ENCODE measurements at regions not wholly inside any gene's neighbourhood (a gene's known extent, or its start where the extent isn't known, plus 50 kb on each side); places are given as distances from the start of the nearest gene placed in this dataset.

GRCh38 chr11:80987171-80987570, 1546.3 kb upstream of the TENM4 start:
- no peak for TF ChIP-seq CTCF (IDR thresholded peaks at IDR 0.05; ENCODE audit: borderline replicate concordance, extremely low read depth, insufficient read depth)
- H3K27me3 ChIP-seq (ENCODE audit: control insufficient read depth, insufficient read depth, low read length), result no peaks in the 10 kb centered on the region
- H3K9me3 ChIP-seq (ENCODE audit: control insufficient read depth in 2 of 3, insufficient read depth in 1 of 3, low read length in 3 of 3), result no peaks in the 10 kb centered on the region
- no peak overlapping the region for H3K4me3 ChIP-seq (ENCODE audit: low read length in 3 of 3)
- DNase-seq (no peak), FAIRE-seq (no peak)
- H3K27ac ChIP-seq (ENCODE audit: low read depth in 2 of 2, low read length in 2 of 2), result no peak overlapping the region
- intact Hi-C loops (cut with DNase I), result no loop called here
- H3K36me3 ChIP-seq (ENCODE audit: control insufficient read depth in 2 of 3, insufficient read depth in 3 of 3, low read length in 3 of 3), result no peaks in the 10 kb centered on the region
- H3K4me1 ChIP-seq (ENCODE audit: control insufficient read depth in 2 of 3, insufficient read depth in 2 of 3, low read depth in 1 of 3, low read length in 3 of 3), result peaks cover 0 to 4% (median 0%) of the 10 kb centered on the region in 3 donors
- no peak overlapping the region for H3K9ac ChIP-seq (ENCODE audit: low read length in 3 of 3)

- Histone ChIP-seq H3K4me1 (ENCODE audit: control insufficient read depth in 2 of 3, insufficient read depth in 2 of 3, low read depth in 1 of 3, low read length in 3 of 3) (peaks cover 0 to 4% (median 0%) of the 10 kb centered on the region in 3 donors), H3K9me3 (ENCODE audit: control insufficient read depth in 2 of 3, insufficient read depth in 1 of 3, low read length in 3 of 3) (no peaks in the 10 kb centered on the region), H3K27ac (ENCODE audit: low read depth in 2 of 2, low read length in 2 of 2) (no peak overlapping the region), H3K4me3 (ENCODE audit: low read length in 3 of 3) (no peak overlapping the region), H3K9ac (ENCODE audit: low read length in 3 of 3) (no peak overlapping the region), H3K36me3 (ENCODE audit: control insufficient read depth in 2 of 3, insufficient read depth in 3 of 3, low read length in 3 of 3) (no peaks in the 10 kb centered on the region), H3K27me3 (ENCODE audit: control insufficient read depth, insufficient read depth, low read length) (no peaks in the 10 kb centered on the region)
- intact Hi-C loops (cut with DNase I), result no loop called here
- FAIRE-seq (no peak), DNase-seq (no peak)
- TF ChIP-seq CTCF (IDR thresholded peaks at IDR 0.05; ENCODE audit: borderline replicate concordance, extremely low read depth, insufficient read depth), result no peak
Measured at GRCh38 chr11:80986421-80987074, 1545.7 kb upstream of the TENM4 start.

GRCh38 chr11:80980227-80980626, 1539.4 kb upstream of the TENM4 start:
- Histone ChIP-seq H3K27ac (ENCODE audit: low read depth in 2 of 2, low read length in 2 of 2) (no peak overlapping the region), H3K9me3 (ENCODE audit: control insufficient read depth in 2 of 3, insufficient read depth in 1 of 3, low read length in 3 of 3) (no peaks in the 10 kb centered on the region), H3K36me3 (ENCODE audit: control insufficient read depth in 2 of 3, insufficient read depth in 3 of 3, low read length in 3 of 3) (no peaks in the 10 kb centered on the region), H3K27me3 (ENCODE audit: control insufficient read depth, insufficient read depth, low read length) (no peaks in the 10 kb centered on the region), H3K9ac (ENCODE audit: low read length in 3 of 3) (no peak overlapping the region), H3K4me3 (ENCODE audit: low read length in 3 of 3) (no peak overlapping the region), H3K4me1 (ENCODE audit: control insufficient read depth in 2 of 3, insufficient read depth in 2 of 3, low read depth in 1 of 3, low read length in 3 of 3) (no peaks in the 10 kb centered on the region)
- FAIRE-seq (no peak), DNase-seq (no peak)
- intact Hi-C loops (cut with DNase I), result no loop called here
- TF ChIP-seq CTCF (IDR thresholded peaks at IDR 0.05; ENCODE audit: borderline replicate concordance, extremely low read depth, insufficient read depth), result no peak

- no peaks in the 10 kb centered on the region for H3K9me3 ChIP-seq (ENCODE audit: control insufficient read depth in 2 of 3, insufficient read depth in 1 of 3, low read length in 3 of 3)
- H3K4me3 ChIP-seq (ENCODE audit: low read length in 3 of 3), result no peak overlapping the region
- no peaks in the 10 kb centered on the region for H3K27me3 ChIP-seq (ENCODE audit: control insufficient read depth, insufficient read depth, low read length)
- H3K9ac ChIP-seq (ENCODE audit: low read length in 3 of 3), result no peak overlapping the region
- H3K36me3 ChIP-seq (ENCODE audit: control insufficient read depth in 2 of 3, insufficient read depth in 3 of 3, low read length in 3 of 3), result no peaks in the 10 kb centered on the region
- FAIRE-seq (no peak), DNase-seq (no peak)
- H3K4me1 ChIP-seq (ENCODE audit: control insufficient read depth in 2 of 3, insufficient read depth in 2 of 3, low read depth in 1 of 3, low read length in 3 of 3), result peaks cover 0 to 2% (median 0%) of the 10 kb centered on the region in 3 donors
- TF ChIP-seq CTCF (IDR thresholded peaks at IDR 0.05; ENCODE audit: borderline replicate concordance, extremely low read depth, insufficient read depth), result no peak
- H3K27ac ChIP-seq (ENCODE audit: low read depth in 2 of 2, low read length in 2 of 2), result no peak overlapping the region
- intact Hi-C loops (cut with DNase I), result no loop called here
Measured at GRCh38 chr11:80973786-80974185, 1533.0 kb upstream of the TENM4 start.
